HG02981 (cell line): ENCODE measurements at regions not wholly inside any gene's neighbourhood (a gene's known extent, or its start where the extent isn't known, plus 50 kb on each side); places are given as distances from the start of the nearest gene placed in this dataset.

ENCODE experiments used
- ATAC-seq: cut with Tn5 transposase; IDR thresholded peaks from one replicate; pipeline ENCODE4 v1.9.1; 2021; ENCODE audit warnings: mild to moderate bottlenecking, moderate library complexity; ENCODE audit not compliant: unreplicated experiment

DNA sequence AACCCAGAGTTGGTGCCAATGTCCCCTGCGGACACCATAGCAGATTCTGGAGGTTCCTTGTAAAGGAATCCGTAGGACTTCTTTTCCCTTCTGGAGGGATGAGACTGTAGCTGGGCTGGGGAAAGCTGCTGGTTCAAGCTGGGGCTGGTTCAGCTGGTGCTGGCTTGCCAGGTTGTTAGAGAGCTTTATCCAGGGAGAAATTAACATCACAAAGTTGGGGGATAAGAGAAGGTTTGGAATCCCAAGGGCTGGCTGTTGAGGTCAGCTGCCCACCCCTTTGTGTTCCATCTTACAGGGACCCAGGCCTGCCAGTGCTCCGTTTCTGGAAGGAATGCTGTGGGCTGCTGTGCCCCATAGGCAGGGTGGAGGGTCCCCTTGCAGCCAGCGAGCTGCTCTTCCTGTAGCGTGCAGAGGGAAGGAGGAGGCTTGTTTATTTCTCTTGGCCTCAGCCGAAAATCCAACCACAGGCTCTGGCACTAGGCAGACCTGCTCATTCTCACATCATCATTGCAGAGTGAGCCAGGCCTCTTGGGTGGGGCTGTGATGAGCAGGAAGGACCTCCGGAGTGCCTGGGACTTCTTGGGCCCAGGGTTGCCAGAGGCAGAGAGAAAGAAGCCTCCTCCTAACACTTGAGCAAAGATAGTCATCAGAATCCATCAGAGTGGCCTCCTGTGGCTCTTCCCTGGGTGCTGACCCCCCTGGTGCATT, 251.1 kb downstream of the SEC14L1 start:
- ATAC-seq: no peak

DNA sequence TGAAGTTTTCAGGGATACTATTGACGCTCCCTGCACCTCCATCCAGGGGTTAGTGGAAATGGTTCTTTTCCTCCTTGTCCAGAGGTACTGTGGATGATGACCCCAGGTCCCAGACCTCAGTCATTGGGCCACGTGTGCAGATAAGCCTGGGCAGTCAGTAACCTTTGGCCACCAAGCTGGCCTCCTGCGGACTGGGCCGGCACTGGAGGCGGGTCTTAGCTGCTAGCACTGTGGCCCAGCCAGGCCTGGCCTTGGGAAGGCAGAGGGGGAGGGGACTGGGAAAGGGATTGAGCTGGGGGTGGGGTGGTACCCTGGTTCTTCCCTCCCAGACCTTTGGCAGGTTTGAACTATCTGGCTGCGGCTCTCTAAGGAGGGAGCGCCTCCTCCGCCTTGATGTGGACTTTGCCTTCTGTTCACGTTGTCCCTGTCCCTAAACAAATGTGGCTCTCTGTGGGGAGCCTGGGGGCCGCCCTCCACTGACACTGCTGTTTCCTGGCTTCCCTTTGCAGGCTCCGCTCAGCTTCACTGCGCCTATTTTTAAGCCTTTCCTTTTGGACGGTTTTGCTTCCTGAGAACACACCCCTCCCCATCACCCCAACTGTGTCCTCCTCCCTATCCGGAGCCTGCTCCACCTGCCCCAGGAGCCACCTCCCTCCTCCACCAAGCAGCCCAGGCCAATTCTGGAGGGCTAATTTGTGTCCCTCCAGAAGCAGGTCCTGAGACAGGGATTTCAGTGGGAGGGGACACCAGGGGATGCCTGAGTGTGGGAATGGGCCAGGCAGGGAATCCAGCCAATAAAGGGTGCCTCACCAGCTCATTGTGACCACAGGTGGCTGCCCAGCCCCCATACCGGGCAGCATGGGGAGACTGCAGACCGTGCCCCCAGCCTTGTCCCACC, 251.9 kb downstream of the SEC14L1 start:
- ATAC-seq: no peak

- no peak for ATAC-seq
These were observed 252.5 kb downstream of the SEC14L1 start for GRCh38 chr17:77393274-77393600.

GRCh38 chr17:77393867-77394539, 253.2 kb downstream of the SEC14L1 start:
- no peak for ATAC-seq

- no peak for ATAC-seq
These were observed 253.9 kb downstream of the SEC14L1 start for GRCh38 chr17:77394540-77395295.

GRCh38 chr17:77395501-77396048, 254.8 kb downstream of the SEC14L1 start:
- ATAC-seq: no peak

- ATAC-seq: no peak
These were observed 255.8 kb downstream of the SEC14L1 start for GRCh38 chr17:77396610-77397009.

GRCh38 chr17:77398274-77398673, 257.5 kb downstream of the SEC14L1 start:
- no peak for ATAC-seq

DNA sequence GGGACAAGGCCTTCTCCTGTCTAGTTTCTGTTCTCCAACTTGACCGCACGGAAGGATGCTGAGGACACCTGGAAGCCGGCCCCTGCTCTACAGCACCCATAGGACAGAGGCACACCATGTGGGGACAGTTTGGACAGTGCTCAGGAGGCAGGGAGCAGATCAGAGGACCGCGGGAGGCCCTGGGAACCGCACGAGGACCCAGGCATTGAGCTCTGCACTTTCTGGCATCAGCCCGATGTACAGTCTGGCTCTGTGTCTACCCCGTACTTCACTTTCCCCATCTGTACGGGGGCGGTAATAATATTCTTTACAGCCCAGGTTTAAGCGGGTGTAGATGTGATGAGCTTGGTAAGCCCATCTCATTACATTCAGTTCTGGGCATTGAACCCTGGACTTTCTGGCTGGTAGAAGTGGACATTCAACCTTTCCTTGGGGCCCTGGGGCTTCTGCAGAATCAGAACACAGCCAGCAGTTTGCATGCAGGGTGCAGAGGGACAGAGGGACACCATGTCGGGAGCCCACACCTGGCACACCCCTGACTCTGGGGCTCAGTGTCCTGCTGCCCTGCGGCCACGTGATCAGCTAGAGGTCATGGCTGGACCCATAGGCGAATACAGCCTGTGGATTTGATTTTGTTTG, 258.7 kb downstream of the SEC14L1 start:
- ATAC-seq: no peak

DNA sequence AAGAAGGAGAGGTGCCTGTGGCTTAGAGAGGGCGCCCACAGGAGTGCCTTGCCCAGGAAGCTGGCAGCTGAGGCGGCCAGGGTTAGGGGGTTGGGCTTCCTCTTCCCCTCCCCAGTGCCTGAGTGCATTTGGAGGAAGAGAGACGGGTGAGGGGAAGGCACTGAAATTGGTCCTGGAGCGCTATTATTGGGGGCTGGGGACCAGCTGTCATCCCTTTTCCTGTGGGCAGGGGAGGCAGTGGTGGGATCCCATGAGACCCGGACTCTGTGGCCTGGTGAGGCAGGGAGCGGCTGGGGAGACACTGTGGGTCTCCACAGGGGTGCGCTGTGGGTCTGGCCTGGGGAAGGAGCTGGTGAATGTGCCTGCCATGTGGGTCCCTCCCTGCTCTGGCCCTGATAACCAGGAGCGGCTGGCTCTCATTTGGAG, 259.7 kb downstream of the SEC14L1 start:
- ATAC-seq: peak; percentile 41

- no peak for ATAC-seq
These were observed 261.5 kb downstream of the SEC14L1 start for GRCh38 chr17:77402159-77402731.

GRCh38 chr17:77403854-77404253, 263.1 kb downstream of the SEC14L1 start:
- no peak for ATAC-seq

- ATAC-seq: no peak
These were observed 264.2 kb downstream of the SEC14L1 start for GRCh38 chr17:77404812-77405581.

DNA sequence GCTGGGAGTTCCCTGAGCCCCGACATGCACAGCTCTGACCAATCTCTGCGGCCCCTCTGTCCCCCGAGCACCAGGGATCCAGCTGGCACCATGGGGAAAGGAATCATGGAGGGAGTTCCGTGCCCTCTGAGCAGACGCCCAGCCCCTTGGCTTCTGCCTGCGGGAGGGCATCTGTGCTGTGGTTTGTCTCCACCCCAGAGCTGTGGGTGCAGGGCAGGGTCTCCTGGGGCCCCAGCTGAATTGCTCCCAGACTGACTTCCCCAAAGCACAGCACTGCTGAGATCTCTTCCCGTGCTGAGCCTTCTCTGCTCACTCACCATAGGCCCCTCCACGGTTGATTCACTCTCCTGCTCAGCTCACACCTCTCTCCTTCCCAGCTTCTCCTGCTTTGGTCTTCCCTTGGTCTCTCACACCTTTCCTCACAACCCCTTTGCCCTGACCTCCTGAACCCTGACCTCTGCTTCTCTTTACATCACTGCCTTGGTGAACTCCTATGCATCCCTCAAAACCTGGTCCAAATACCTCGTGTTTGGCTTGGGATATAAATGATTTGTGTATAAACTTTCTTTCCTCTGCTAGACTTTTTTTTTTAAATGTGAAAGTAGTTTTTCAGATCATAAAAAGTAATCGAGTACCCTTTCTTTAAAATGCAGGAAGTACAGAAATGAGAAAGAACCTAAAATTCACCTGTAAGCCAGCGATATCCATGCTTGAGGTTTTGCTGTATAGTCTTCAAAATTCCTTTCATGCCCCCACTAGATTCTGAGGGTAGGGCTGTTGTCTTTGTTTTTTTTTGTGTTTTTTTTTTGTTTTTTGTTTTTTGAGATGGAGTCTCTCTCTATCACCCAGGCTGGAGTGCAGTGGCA, 265.3 kb downstream of the SEC14L1 start:
- ATAC-seq: no peak

DNA sequence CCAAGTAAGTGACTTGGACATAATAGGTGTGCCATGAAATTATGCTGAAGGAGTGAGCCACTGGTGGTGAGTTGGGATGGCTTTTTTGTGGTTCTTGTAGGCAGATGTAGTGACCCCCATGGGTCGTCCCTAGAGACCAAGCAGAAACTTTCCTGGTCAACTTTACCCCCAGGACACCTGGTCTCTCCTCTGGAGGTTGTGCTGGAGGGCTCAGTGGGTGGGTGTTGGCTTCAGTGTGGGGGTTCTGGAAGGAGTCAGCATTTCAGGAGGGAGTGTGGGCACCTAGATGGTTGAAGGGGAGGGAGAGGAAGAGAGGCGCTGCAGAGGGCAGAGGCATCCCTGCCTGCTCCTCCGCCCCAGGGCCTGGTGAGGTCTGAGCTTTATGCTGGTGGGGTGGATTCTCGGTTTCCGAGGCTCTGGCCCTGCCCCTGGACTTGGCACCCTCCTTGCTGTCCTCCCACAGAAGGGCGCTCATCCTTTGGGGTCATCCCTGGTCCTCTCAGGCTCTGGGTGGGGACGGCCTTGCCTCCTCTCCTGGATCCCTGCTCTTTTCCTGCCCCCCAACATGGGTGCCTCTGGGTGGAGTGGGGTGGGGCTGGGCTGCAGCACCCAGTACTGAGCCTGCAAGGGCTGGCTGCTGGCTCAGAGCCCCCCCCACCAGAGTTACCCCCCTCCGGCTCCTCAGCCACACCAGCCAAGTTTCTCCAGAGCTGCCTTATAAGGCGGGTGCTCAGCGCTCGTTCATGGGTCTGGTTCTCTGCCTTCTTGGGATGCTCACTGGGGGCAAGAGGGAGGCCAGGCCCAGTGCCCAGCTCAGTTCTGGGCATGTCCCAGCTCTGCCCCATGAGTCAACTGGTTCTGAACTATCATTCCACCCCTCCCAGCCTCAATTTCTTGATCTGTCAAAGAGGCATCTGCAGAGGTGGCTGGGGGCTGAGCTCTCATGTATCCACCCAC, 266.8 kb downstream of the SEC14L1 start:
- no peak for ATAC-seq

DNA sequence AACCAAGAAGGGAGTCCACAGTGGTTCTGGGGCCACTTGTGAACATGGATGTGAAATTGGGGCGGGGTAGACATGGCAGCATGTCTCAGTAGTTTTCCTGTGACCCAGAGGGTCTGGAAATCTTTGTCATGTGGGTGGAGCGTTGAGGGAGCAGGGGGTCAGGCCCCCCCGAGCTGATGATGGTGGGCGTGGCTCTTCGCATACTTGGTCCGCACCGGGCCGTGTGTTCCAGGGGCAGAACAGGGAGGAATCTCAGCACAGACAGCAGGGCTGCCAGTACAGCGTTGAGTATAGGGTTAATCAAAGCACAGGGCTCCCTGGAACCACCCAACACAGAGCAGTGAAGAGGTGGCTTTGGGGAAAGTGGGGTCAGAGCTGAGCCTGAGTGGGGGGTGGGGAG, 267.5 kb downstream of the SEC14L1 start:
- no peak for ATAC-seq
